Caco-2 (cell line): ENCODE measurements at regions not wholly inside any gene's neighbourhood (a gene's known extent, or its start where the extent isn't known, plus 50 kb on each side); places are given as distances from the start of the nearest gene placed in this dataset.

ENCODE experiments used
- BruUV-seq: library from RNA; stranded (reverse); fragments of 400-500 nt; replicated peaks from 2 replicates; lab custom pipeline; 2021; lab: Mats Ljungman, UMichigan
- CTCF ChIA-PET: fragments of 300-600 bp; sonication (Branson Sonifier 250); formaldehyde crosslinking; loops from one replicate; lab custom pipeline; 2022; ENCODE audit warnings: antibody characterized with exemption; lab: Charles Lee
- POLR2A ChIA-PET: fragments of 300-600 bp; sonication (Branson Sonifier 250); formaldehyde crosslinking; loops from one replicate; lab custom pipeline; 2022; ENCODE audit warnings: antibody characterized with exemption; lab: Charles Lee
- DNase-seq, 2 experiments: peaks; one replicate each; pipeline versions ENCODE4 v3.0.0 to v3.0.0-alpha.2; 2020 to 2022
- H3K27me3 ChIP-seq: replicated peaks from 2 replicates; pipeline ENCODE4 v1.6.0; 2011; ENCODE audit warnings: low read length; ENCODE audit not compliant: control insufficient read depth, insufficient read depth
- H3K36me3 ChIP-seq: 2 replicates; pipeline ENCODE4 v1.5.1; 2011; ENCODE audit warnings: low read length; ENCODE audit not compliant: control insufficient read depth, insufficient read depth
- H3K4me1 ChIP-seq: fragments of 250-450 bp; sonication (Bioruptor Pico); 2 replicates; pipeline ENCODE4 v1.5.1; 2020; ENCODE audit warnings: mild to moderate bottlenecking
- H3K4me3 ChIP-seq: 2 replicates; pipeline ENCODE4 v1.5.1; 2011; ENCODE audit warnings: low read depth, mild to moderate bottlenecking, control low read depth, low read length
- H3K9me3 ChIP-seq: fragments of 250-450 bp; sonication (Bioruptor Pico); 2 replicates; pipeline ENCODE4 v1.5.1; 2020; ENCODE audit warnings: mild to moderate bottlenecking, moderate library complexity
- H3K27ac Mint-ChIP-seq: one replicate; pipeline ENCODE4 v1.8.0; 2022; ENCODE audit warnings: mixed read lengths; ENCODE audit not compliant: unreplicated experiment
- H3K27me3 Mint-ChIP-seq: one replicate; pipeline ENCODE4 v1.8.0; 2022; ENCODE audit warnings: mixed read lengths; ENCODE audit not compliant: insufficient read depth, unreplicated experiment
- H3K36me3 Mint-ChIP-seq: one replicate; pipeline ENCODE4 v1.8.0; 2022; ENCODE audit warnings: mild to moderate bottlenecking, mixed read lengths; ENCODE audit not compliant: insufficient read depth, unreplicated experiment
- H3K4me1 Mint-ChIP-seq: one replicate; pipeline ENCODE4 v1.8.0; 2022; ENCODE audit warnings: low read depth, mixed read lengths; ENCODE audit not compliant: unreplicated experiment
- H3K4me3 Mint-ChIP-seq: one replicate; pipeline ENCODE4 v1.8.0; 2022; ENCODE audit warnings: mild to moderate bottlenecking, moderate library complexity, mixed read lengths; ENCODE audit not compliant: unreplicated experiment
- H3K9me3 Mint-ChIP-seq: one replicate; pipeline ENCODE4 v1.8.0; 2022; ENCODE audit warnings: mixed read lengths; ENCODE audit not compliant: unreplicated experiment
- intact Hi-C: fragments of 100-400 bp; cut with micrococcal nuclease; formaldehyde crosslinking; loops from one replicate; pipeline ENCODE4 v1.10.0; 2022; ENCODE audit not compliant: unreplicated experiment
- TF ChIP-seq, protein P1 (sequence below), 2 experiments: fragments of 200-600 bp in 1 of 2; IDR thresholded peaks; 1 replicate in 1 of 2; 2 replicates in 1 of 2; pipeline versions ENCODE4 v1.5.1 to v1.8.0; 2011 to 2022; ENCODE audit warnings: antibody characterized with exemption in 1 of 2, control low read depth in 1 of 2, inconsistent platforms in 1 of 2, low read depth in 1 of 2, low read length in 1 of 2, mild to moderate bottlenecking in 1 of 2, moderate library complexity in 1 of 2; ENCODE audit not compliant: insufficient read depth in 1 of 2, severe bottlenecking in 1 of 2, unreplicated experiment in 1 of 2

DNA sequence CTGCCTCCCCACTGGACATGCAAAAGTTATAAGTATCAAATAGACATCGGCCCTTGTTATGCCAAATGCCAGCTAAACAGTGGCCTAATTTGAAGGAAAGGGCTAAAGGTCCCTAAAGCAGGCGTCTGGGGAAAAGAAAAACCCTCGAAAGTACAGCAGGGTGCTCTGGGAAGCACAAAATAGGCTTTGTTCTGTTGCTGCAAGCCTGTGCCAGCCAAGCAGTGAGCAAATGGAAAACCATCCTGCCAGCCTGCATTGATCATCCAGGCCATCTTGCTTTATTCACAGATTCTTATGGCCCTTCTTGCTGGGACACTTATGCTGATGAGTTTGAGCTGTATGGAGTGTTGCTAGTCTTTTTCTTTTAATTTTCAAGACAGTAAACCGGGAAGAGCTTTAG, 62.2 kb upstream of the PLEKHG1 start:
- intact Hi-C loops, result no loop called here

DNA sequence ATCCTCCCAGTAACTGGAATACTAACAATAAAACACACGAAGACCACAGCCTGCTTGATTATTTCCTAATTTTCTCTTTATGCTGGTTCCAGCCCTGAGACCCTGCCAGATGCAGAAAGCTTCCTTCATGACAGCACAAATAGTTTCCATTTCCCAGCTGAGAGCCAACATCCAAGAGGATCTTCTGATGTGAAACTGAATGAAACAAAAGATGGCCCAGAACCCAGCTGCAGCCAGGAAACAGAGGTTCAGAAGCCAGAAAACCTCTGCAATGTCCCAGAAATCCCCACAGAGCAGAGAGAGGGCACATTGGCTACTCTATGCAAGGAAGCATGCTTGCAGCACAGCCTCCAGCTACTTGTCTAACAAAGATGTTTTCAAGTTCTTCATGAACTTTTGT, 61.8 kb upstream of the PLEKHG1 start:
- no peaks in the 10 kb centered on the region for H3K27me3 ChIP-seq
- no peaks in the 10 kb centered on the region for H3K36me3 ChIP-seq
- BruUV-seq, result no TSS peak
- no peak overlapping the region for H3K27ac Mint-ChIP-seq
- H3K36me3 Mint-ChIP-seq, result no peaks in the 10 kb centered on the region
- H3K9me3 ChIP-seq, result no peaks in the 10 kb centered on the region
- H3K4me3 Mint-ChIP-seq, result no peak overlapping the region
- H3K27me3 Mint-ChIP-seq, result no peaks in the 10 kb centered on the region
- CTCF ChIA-PET, result no interaction called here
- H3K9me3 Mint-ChIP-seq, result peaks cover 15% of the 10 kb centered on the region
- peaks cover 8% of the 10 kb centered on the region for H3K4me1 Mint-ChIP-seq
- TF ChIP-seq, protein P1, sequence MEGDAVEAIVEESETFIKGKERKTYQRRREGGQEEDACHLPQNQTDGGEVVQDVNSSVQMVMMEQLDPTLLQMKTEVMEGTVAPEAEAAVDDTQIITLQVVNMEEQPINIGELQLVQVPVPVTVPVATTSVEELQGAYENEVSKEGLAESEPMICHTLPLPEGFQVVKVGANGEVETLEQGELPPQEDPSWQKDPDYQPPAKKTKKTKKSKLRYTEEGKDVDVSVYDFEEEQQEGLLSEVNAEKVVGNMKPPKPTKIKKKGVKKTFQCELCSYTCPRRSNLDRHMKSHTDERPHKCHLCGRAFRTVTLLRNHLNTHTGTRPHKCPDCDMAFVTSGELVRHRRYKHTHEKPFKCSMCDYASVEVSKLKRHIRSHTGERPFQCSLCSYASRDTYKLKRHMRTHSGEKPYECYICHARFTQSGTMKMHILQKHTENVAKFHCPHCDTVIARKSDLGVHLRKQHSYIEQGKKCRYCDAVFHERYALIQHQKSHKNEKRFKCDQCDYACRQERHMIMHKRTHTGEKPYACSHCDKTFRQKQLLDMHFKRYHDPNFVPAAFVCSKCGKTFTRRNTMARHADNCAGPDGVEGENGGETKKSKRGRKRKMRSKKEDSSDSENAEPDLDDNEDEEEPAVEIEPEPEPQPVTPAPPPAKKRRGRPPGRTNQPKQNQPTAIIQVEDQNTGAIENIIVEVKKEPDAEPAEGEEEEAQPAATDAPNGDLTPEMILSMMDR (IDR thresholded peaks at IDR 0.05; ENCODE audit: insufficient read depth in 1 of 2, low read depth in 1 of 2, low read length in 1 of 2, severe bottlenecking in 1 of 2, unreplicated experiment in 1 of 2), result no peak
- peaks cover 8% of the 10 kb centered on the region for H3K4me1 ChIP-seq
- DNase-seq, result no peak
- intact Hi-C loops, result no loop called here
- POLR2A ChIA-PET, result no interaction called here
- no peak overlapping the region for H3K4me3 ChIP-seq

More for the DNA sequence above, 62.2 kb upstream of the PLEKHG1 start:
- POLR2A ChIA-PET, result no interaction called here
- Mint-ChIP-seq H3K9me3 (peaks cover 15% of the 10 kb centered on the region), H3K27ac (no peak overlapping the region), H3K4me3 (no peak overlapping the region), H3K4me1 (peaks cover 8% of the 10 kb centered on the region), H3K27me3 (no peaks in the 10 kb centered on the region), H3K36me3 (no peaks in the 10 kb centered on the region)
- DNase-seq, result no peak
- no peak overlapping the region for H3K4me3 ChIP-seq
- no peaks in the 10 kb centered on the region for H3K27me3 ChIP-seq
- H3K36me3 ChIP-seq, result no peaks in the 10 kb centered on the region
- CTCF ChIA-PET, result no interaction called here
- no TSS peak for BruUV-seq
- peaks cover 8% of the 10 kb centered on the region for H3K4me1 ChIP-seq
- TF ChIP-seq, protein P1 (IDR thresholded peaks at IDR 0.05; ENCODE audit: insufficient read depth in 1 of 2, low read depth in 1 of 2, low read length in 1 of 2, severe bottlenecking in 1 of 2, unreplicated experiment in 1 of 2), result no peak
- H3K9me3 ChIP-seq, result no peaks in the 10 kb centered on the region

DNA sequence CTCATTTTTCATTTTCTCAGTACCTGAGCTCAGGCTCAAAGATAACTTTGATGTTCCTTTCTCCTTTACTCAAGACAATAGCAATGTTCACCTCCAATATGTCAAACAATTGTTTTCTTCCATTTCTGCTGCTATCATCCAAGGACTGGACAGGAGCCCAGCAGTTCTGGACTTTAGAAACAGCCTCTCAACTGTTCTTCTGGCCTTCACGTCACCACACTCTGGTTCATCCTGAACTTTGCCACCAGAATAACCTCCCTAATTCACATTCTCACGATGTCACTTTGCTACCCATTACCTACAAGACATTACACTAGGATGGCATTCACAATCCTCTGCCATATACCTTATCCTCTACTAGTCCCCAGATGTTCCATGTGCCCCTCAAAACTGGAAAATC, 60.6 kb upstream of the PLEKHG1 start:
- no peak for DNase-seq
- H3K27me3 Mint-ChIP-seq, result no peaks in the 10 kb centered on the region
- H3K4me1 Mint-ChIP-seq, result peaks cover 8% of the 10 kb centered on the region
- no peaks in the 10 kb centered on the region for H3K9me3 ChIP-seq
- H3K27ac Mint-ChIP-seq, result no peak overlapping the region
- CTCF ChIA-PET, result no interaction called here
- H3K27me3 ChIP-seq, result no peaks in the 10 kb centered on the region
- no peaks in the 10 kb centered on the region for H3K36me3 ChIP-seq
- intact Hi-C loops, result no loop called here
- H3K36me3 Mint-ChIP-seq, result no peaks in the 10 kb centered on the region
- no peak overlapping the region for H3K4me3 ChIP-seq
- H3K9me3 Mint-ChIP-seq, result peaks cover 15% of the 10 kb centered on the region
- BruUV-seq, result no TSS peak
- TF ChIP-seq, protein P1 (IDR thresholded peaks at IDR 0.05; ENCODE audit: insufficient read depth in 1 of 2, low read depth in 1 of 2, low read length in 1 of 2, severe bottlenecking in 1 of 2, unreplicated experiment in 1 of 2), result no peak
- POLR2A ChIA-PET, result interaction anchor here (0.6 kb wide), 1 partner anchor 26 kb away, joined by 3 read pairs; no protein-coding TSS in a partner anchor
- H3K4me3 Mint-ChIP-seq, result no peak overlapping the region
- peaks cover 8% of the 10 kb centered on the region for H3K4me1 ChIP-seq
